ENCODE measurements at regions not wholly inside any gene's neighbourhood (a gene's known extent, or its start where the extent isn't known, plus 50 kb on each side); places are given as distances from the start of the nearest gene placed in this dataset.

DNA sequence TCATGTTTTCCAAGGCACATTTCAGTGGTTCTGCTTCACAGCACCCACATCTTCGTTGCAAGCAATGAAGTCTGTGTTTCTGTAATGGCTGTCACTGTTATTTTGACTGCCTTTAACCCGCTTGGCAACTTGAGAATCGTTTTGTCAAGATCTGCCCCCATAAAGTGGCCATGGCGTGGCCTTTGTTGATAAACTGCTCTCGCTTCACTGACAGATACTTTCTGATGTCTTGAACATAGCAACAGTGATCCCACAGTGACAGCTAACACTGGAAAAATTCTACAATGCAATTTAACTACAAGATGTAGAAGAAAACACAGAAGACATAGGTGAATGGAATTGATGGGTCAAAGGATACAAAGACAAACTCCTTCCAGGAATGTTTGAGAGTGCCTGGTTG, 184.2 kb downstream of the KLHL28 start:
- TF ChIP-seq EZH2phosphoT487 (IDR thresholded peaks at IDR 0.05; ENCODE audit: borderline replicate concordance, low read depth, low read length) (no peak), CTCF (conservative IDR thresholded peaks at IDR 0.05; ENCODE audit: low read length) (no peak)
- no peak for DNase-seq (ENCODE audit: low spot score)
- no TSS peak for BruUV-seq (replicated peaks)
- H4K20me1 ChIP-seq (ENCODE audit: insufficient read depth, low read length) = no peaks in the 10 kb centered on the region
- no peak overlapping the region for H3K27ac ChIP-seq (ENCODE audit: low read depth, low read length, poor library complexity, severe bottlenecking)
- no peak overlapping the region for H2AFZ ChIP-seq (ENCODE audit: low read length)
- H3K36me3 ChIP-seq (ENCODE audit: insufficient read depth, low read length) = no peaks in the 10 kb centered on the region
- intact Hi-C loops (cut with micrococcal nuclease; ENCODE audit: unreplicated experiment) = no loop called here
- no peaks in the 10 kb centered on the region for H3K9me3 ChIP-seq (ENCODE audit: low read length)
- H3K4me2 ChIP-seq (ENCODE audit: low read length) = no peak overlapping the region
- ChIA-PET POLR2A (no interaction called here), CTCF (ENCODE audit: unreplicated experiment) (no interaction called here)
- H3K4me1 ChIP-seq (ENCODE audit: insufficient read depth, low read length, poor library complexity, severe bottlenecking) = no peaks in the 10 kb centered on the region
- no peaks in the 10 kb centered on the region for H3K9me2 ChIP-seq (ENCODE audit: insufficient read depth, low read length)
- H3K79me2 ChIP-seq (ENCODE audit: insufficient read depth, low read depth, low read length) = no peaks in the 10 kb centered on the region
- no peak overlapping the region for H3K4me3 ChIP-seq (ENCODE audit: low read depth, low read length, poor library complexity, severe bottlenecking)

GRCh38 chr14:44775248-44775647, 186.5 kb downstream of the KLHL28 start:
- POLR2A ChIA-PET = no interaction called here
- BruUV-seq (replicated peaks) = no TSS peak
- intact Hi-C loops (cut with micrococcal nuclease; ENCODE audit: unreplicated experiment) = no loop called here

DNA sequence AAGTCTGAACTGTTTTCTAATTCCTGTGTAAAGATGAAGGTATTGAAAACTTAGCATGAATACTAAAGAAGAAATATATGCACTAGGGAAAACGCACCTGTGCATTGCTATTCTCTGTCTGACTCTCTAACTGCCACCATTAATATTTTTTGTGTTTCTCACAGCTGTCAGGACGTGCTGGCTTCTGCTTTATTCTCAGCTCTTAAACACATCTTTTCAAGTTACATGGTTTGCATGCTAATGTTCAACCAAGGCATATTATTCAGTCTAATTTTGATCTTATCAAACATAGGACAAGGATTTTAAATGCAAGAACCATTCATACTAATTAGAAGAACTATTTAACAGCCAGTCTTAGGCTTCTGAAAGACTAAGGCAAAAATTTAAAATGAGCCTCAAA, 187.4 kb downstream of the KLHL28 start:
- no peak overlapping the region for H3K4me3 ChIP-seq (ENCODE audit: low read depth, low read length, poor library complexity, severe bottlenecking)
- H3K36me3 ChIP-seq (ENCODE audit: insufficient read depth, low read length) = no peaks in the 10 kb centered on the region
- H3K9me3 ChIP-seq (ENCODE audit: low read length) = no peaks in the 10 kb centered on the region
- H3K79me2 ChIP-seq (ENCODE audit: insufficient read depth, low read depth, low read length) = no peaks in the 10 kb centered on the region
- DNase-seq (ENCODE audit: low spot score) = no peak
- H3K4me2 ChIP-seq (ENCODE audit: low read length) = no peak overlapping the region
- TF ChIP-seq EZH2phosphoT487 (IDR thresholded peaks at IDR 0.05; ENCODE audit: borderline replicate concordance, low read depth, low read length) (no peak), CTCF (conservative IDR thresholded peaks at IDR 0.05; ENCODE audit: low read length) (no peak)
- H3K27ac ChIP-seq (ENCODE audit: low read depth, low read length, poor library complexity, severe bottlenecking) = no peak overlapping the region
- H2AFZ ChIP-seq (ENCODE audit: low read length) = no peak overlapping the region
- H3K4me1 ChIP-seq (ENCODE audit: insufficient read depth, low read length, poor library complexity, severe bottlenecking) = no peaks in the 10 kb centered on the region
- no TSS peak for BruUV-seq (replicated peaks)
- no peaks in the 10 kb centered on the region for H3K9me2 ChIP-seq (ENCODE audit: insufficient read depth, low read length)
- intact Hi-C loops (cut with micrococcal nuclease; ENCODE audit: unreplicated experiment) = no loop called here
- CTCF ChIA-PET (ENCODE audit: unreplicated experiment) = no interaction called here
- POLR2A ChIA-PET = no interaction called here
- no peaks in the 10 kb centered on the region for H4K20me1 ChIP-seq (ENCODE audit: insufficient read depth, low read length)

More at GRCh38 chr14:44775248-44775647, 186.5 kb downstream of the KLHL28 start:
- DNase-seq (ENCODE audit: low spot score) = no peak
- no peaks in the 10 kb centered on the region for H3K9me2 ChIP-seq (ENCODE audit: insufficient read depth, low read length)
- no peak overlapping the region for H3K27ac ChIP-seq (ENCODE audit: low read depth, low read length, poor library complexity, severe bottlenecking)
- H3K79me2 ChIP-seq (ENCODE audit: insufficient read depth, low read depth, low read length) = no peaks in the 10 kb centered on the region
- TF ChIP-seq EZH2phosphoT487 (IDR thresholded peaks at IDR 0.05; ENCODE audit: borderline replicate concordance, low read depth, low read length) (no peak), CTCF (conservative IDR thresholded peaks at IDR 0.05; ENCODE audit: low read length) (no peak)
- no peaks in the 10 kb centered on the region for H4K20me1 ChIP-seq (ENCODE audit: insufficient read depth, low read length)
- H3K36me3 ChIP-seq (ENCODE audit: insufficient read depth, low read length) = no peaks in the 10 kb centered on the region
- H3K4me3 ChIP-seq (ENCODE audit: low read depth, low read length, poor library complexity, severe bottlenecking) = no peak overlapping the region
- no peak overlapping the region for H3K4me2 ChIP-seq (ENCODE audit: low read length)
- no peak overlapping the region for H2AFZ ChIP-seq (ENCODE audit: low read length)
- H3K9me3 ChIP-seq (ENCODE audit: low read length) = no peaks in the 10 kb centered on the region
- no peaks in the 10 kb centered on the region for H3K4me1 ChIP-seq (ENCODE audit: insufficient read depth, low read length, poor library complexity, severe bottlenecking)
- CTCF ChIA-PET (ENCODE audit: unreplicated experiment) = no interaction called here

Measured in OCI-LY7 (cell line).